IMR-90 (cell line): ENCODE measurements at regions not wholly inside any gene's neighbourhood (a gene's known extent, or its start where the extent isn't known, plus 50 kb on each side); places are given as distances from the start of the nearest gene placed in this dataset.

Experiments used
- BHLHE40 ChIP-seq: fragments of 150-350 bp; IDR thresholded peaks from 2 replicates; pipeline ENCODE4 v1.6.1; 2016; ENCODE audit warnings: mild to moderate bottlenecking, low read depth, low read length
- CEBPB ChIP-seq: IDR thresholded peaks from 2 replicates; pipeline ENCODE4 v1.6.1; 2012; ENCODE audit warnings: low read depth, low read length, improper control_type of control experiment
- FOS ChIP-seq: fragments of 150-350 bp; IDR thresholded peaks from 2 replicates; pipeline ENCODE4 v1.6.1; 2016; ENCODE audit warnings: low read depth, low read length
- MAZ ChIP-seq: IDR thresholded peaks from 2 replicates; pipeline ENCODE4 v1.6.1; 2012; ENCODE audit warnings: low read depth, mild to moderate bottlenecking, low read length, improper control_type of control experiment, moderate library complexity, borderline replicate concordance
- NFE2L2 ChIP-seq: fragments of 150-350 bp; IDR thresholded peaks from 2 replicates; pipeline ENCODE4 v1.6.1; 2016; ENCODE audit warnings: low read depth, mild to moderate bottlenecking, low read length
- POLR2A ChIP-seq: IDR thresholded peaks from 2 replicates; pipeline ENCODE4 v1.6.1; 2012; ENCODE audit warnings: mild to moderate bottlenecking, low read depth, low read length
- RAD21 ChIP-seq: IDR thresholded peaks from 2 replicates; pipeline ENCODE4 v1.6.1; 2012; ENCODE audit warnings: low read length, improper control_type of control experiment
- TF ChIP-seq, protein P1 (sequence below): conservative IDR thresholded peaks from 2 replicates; pipeline ENCODE4 v1.5.1; 2012; ENCODE audit warnings: mild to moderate bottlenecking, low read depth, low read length, improper control_type of control experiment

DNA sequence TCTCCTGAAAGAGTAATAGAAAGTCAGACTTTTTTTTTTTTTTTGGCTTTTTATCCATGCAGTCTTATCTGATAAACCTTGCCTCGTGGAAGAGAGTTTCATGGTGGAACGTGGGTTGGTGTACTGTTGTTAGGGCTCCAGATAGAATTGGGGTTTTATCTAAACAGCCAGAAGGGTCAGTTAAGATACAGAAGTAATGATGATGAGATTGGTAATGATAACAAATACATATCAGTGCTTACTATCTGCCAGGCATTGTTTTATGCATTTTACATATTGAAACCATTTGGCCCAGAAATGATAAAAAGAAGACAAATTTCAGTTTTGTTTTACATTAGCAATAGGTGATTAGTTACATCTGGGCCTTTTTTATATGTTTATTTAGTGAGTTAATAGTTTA, 372.8 kb upstream of the PRICKLE1 start:
- TF ChIP-seq, protein P1, sequence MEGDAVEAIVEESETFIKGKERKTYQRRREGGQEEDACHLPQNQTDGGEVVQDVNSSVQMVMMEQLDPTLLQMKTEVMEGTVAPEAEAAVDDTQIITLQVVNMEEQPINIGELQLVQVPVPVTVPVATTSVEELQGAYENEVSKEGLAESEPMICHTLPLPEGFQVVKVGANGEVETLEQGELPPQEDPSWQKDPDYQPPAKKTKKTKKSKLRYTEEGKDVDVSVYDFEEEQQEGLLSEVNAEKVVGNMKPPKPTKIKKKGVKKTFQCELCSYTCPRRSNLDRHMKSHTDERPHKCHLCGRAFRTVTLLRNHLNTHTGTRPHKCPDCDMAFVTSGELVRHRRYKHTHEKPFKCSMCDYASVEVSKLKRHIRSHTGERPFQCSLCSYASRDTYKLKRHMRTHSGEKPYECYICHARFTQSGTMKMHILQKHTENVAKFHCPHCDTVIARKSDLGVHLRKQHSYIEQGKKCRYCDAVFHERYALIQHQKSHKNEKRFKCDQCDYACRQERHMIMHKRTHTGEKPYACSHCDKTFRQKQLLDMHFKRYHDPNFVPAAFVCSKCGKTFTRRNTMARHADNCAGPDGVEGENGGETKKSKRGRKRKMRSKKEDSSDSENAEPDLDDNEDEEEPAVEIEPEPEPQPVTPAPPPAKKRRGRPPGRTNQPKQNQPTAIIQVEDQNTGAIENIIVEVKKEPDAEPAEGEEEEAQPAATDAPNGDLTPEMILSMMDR: no peak
- no peak for TF ChIP-seq RAD21
- TF ChIP-seq BHLHE40: no peak
- no peak for TF ChIP-seq POLR2A
- TF ChIP-seq NFE2L2: no peak
- TF ChIP-seq MAZ: no peak
- TF ChIP-seq CEBPB: no peak
- TF ChIP-seq FOS: no peak
